ENCODE measurements at regions not wholly inside any gene's neighbourhood (a gene's known extent, or its start where the extent isn't known, plus 50 kb on each side); places are given as distances from the start of the nearest gene placed in this dataset.

GRCh38 chr2:8196316-8196715, 485.5 kb upstream of the ID2 start:
- no peak for DNase-seq (ENCODE audit: low read depth, low spot score)
- H3K4me1 ChIP-seq (ENCODE audit: insufficient read depth, insufficient read length): peaks cover 2% of the 10 kb centered on the region
- no peaks in the 10 kb centered on the region for H3K36me3 ChIP-seq (ENCODE audit: insufficient read depth, insufficient read length, low read length)
- TF ChIP-seq ZNF274 (IDR thresholded peaks at IDR 0.05; ENCODE audit: low read depth, low read length) (no peak), YY1 (IDR thresholded peaks at IDR 0.05; ENCODE audit: insufficient read depth, insufficient read length) (no peak), SUZ12 (IDR thresholded peaks at IDR 0.05; ENCODE audit: extremely low read depth, insufficient read depth, insufficient read length) (no peak)
- no peaks in the 10 kb centered on the region for H3K9me3 ChIP-seq (ENCODE audit: insufficient read depth, low read length)
- no peak overlapping the region for H3K9ac ChIP-seq (ENCODE audit: insufficient read length, low read depth)
- no peaks in the 10 kb centered on the region for H3K27me3 ChIP-seq (ENCODE audit: insufficient read depth, insufficient read length)
- no peak overlapping the region for H3K4me3 ChIP-seq (ENCODE audit: insufficient read length, low read depth)

- Histone ChIP-seq H3K9ac (ENCODE audit: insufficient read length, low read depth) (no peak overlapping the region), H3K4me3 (ENCODE audit: insufficient read length, low read depth) (no peak overlapping the region), H3K27me3 (ENCODE audit: insufficient read depth, insufficient read length) (no peaks in the 10 kb centered on the region), H3K9me3 (ENCODE audit: insufficient read depth, low read length) (no peaks in the 10 kb centered on the region), H3K36me3 (ENCODE audit: insufficient read depth, insufficient read length, low read length) (no peaks in the 10 kb centered on the region), H3K4me1 (ENCODE audit: insufficient read depth, insufficient read length) (peaks cover 2% of the 10 kb centered on the region)
- no peak for DNase-seq (ENCODE audit: low read depth, low spot score)
- TF ChIP-seq SUZ12 (IDR thresholded peaks at IDR 0.05; ENCODE audit: extremely low read depth, insufficient read depth, insufficient read length) (no peak), YY1 (IDR thresholded peaks at IDR 0.05; ENCODE audit: insufficient read depth, insufficient read length) (no peak), ZNF274 (IDR thresholded peaks at IDR 0.05; ENCODE audit: low read depth, low read length) (no peak)
Measured at GRCh38 chr2:8197101-8197500, 484.8 kb upstream of the ID2 start.

GRCh38 chr2:8197825-8198224, 484.0 kb upstream of the ID2 start:
- no peak overlapping the region for H3K4me3 ChIP-seq (ENCODE audit: insufficient read length, low read depth)
- peaks cover 2% of the 10 kb centered on the region for H3K4me1 ChIP-seq (ENCODE audit: insufficient read depth, insufficient read length)
- H3K36me3 ChIP-seq (ENCODE audit: insufficient read depth, insufficient read length, low read length): no peaks in the 10 kb centered on the region
- no peak for DNase-seq (ENCODE audit: low read depth, low spot score)
- no peaks in the 10 kb centered on the region for H3K27me3 ChIP-seq (ENCODE audit: insufficient read depth, insufficient read length)
- H3K9ac ChIP-seq (ENCODE audit: insufficient read length, low read depth): no peak overlapping the region
- no peaks in the 10 kb centered on the region for H3K9me3 ChIP-seq (ENCODE audit: insufficient read depth, low read length)
- TF ChIP-seq YY1 (IDR thresholded peaks at IDR 0.05; ENCODE audit: insufficient read depth, insufficient read length): no peak
- TF ChIP-seq ZNF274 (IDR thresholded peaks at IDR 0.05; ENCODE audit: low read depth, low read length): no peak

GRCh38 chr2:8198766-8199382, 483.0 kb upstream of the ID2 start:
- no peaks in the 10 kb centered on the region for H3K36me3 ChIP-seq (ENCODE audit: insufficient read depth, insufficient read length, low read length)
- H3K27me3 ChIP-seq (ENCODE audit: insufficient read depth, insufficient read length): no peaks in the 10 kb centered on the region
- no peak for DNase-seq (ENCODE audit: low read depth, low spot score)
- no peak overlapping the region for H3K4me3 ChIP-seq (ENCODE audit: insufficient read length, low read depth)
- no peak for TF ChIP-seq ZNF274 (IDR thresholded peaks at IDR 0.05; ENCODE audit: low read depth, low read length)
- H3K4me1 ChIP-seq (ENCODE audit: insufficient read depth, insufficient read length): no peaks in the 10 kb centered on the region
- no peak overlapping the region for H3K9ac ChIP-seq (ENCODE audit: insufficient read length, low read depth)
- no peaks in the 10 kb centered on the region for H3K9me3 ChIP-seq (ENCODE audit: insufficient read depth, low read length)

DNA sequence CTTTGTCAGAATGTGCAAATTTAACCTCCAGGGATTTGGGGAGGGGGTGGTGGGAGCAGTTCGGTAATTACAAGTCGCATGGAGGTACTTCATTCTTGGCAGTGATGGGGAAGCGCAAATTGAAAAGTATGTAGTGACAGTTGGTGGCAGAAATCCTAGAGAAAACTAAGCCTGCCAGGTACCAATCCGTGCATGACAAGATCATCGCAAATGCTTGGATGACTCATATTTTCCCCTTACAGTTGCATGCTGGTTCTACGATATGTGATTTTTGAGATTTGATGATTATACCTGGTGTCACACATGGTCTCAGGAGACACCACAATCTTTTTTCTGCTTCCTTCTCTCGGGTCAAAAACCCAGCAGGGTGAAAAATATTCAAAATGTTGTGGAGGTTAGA, 479.7 kb upstream of the ID2 start:
- TF ChIP-seq YY1 (IDR thresholded peaks at IDR 0.05; ENCODE audit: insufficient read depth, insufficient read length) (no peak), ZNF274 (IDR thresholded peaks at IDR 0.05; ENCODE audit: low read depth, low read length) (no peak), SUZ12 (IDR thresholded peaks at IDR 0.05; ENCODE audit: extremely low read depth, insufficient read depth, insufficient read length) (no peak)
- no peak overlapping the region for H3K9ac ChIP-seq (ENCODE audit: insufficient read length, low read depth)
- no peaks in the 10 kb centered on the region for H3K27me3 ChIP-seq (ENCODE audit: insufficient read depth, insufficient read length)
- no peak overlapping the region for H3K4me3 ChIP-seq (ENCODE audit: insufficient read length, low read depth)
- no peaks in the 10 kb centered on the region for H3K4me1 ChIP-seq (ENCODE audit: insufficient read depth, insufficient read length)
- no peak for DNase-seq (ENCODE audit: low read depth, low spot score)
- no peaks in the 10 kb centered on the region for H3K36me3 ChIP-seq (ENCODE audit: insufficient read depth, insufficient read length, low read length)
- peaks cover under 1% of the 10 kb centered on the region; the same call in 1 of the 2 replicates for H3K9me3 ChIP-seq (ENCODE audit: insufficient read depth, low read length)

GRCh38 chr2:8203364-8203763, 478.5 kb upstream of the ID2 start:
- TF ChIP-seq SUZ12 (IDR thresholded peaks at IDR 0.05; ENCODE audit: extremely low read depth, insufficient read depth, insufficient read length): no peak
- H3K9ac ChIP-seq (ENCODE audit: insufficient read length, low read depth): no peak overlapping the region
- H3K27me3 ChIP-seq (ENCODE audit: insufficient read depth, insufficient read length): no peaks in the 10 kb centered on the region
- peaks cover 8% of the 10 kb centered on the region for H3K9me3 ChIP-seq (ENCODE audit: insufficient read depth, low read length)
- DNase-seq (ENCODE audit: low read depth, low spot score): no peak
- H3K36me3 ChIP-seq (ENCODE audit: insufficient read depth, insufficient read length, low read length): no peaks in the 10 kb centered on the region
- H3K4me1 ChIP-seq (ENCODE audit: insufficient read depth, insufficient read length): no peaks in the 10 kb centered on the region
- H3K4me3 ChIP-seq (ENCODE audit: insufficient read length, low read depth): no peak overlapping the region

DNA sequence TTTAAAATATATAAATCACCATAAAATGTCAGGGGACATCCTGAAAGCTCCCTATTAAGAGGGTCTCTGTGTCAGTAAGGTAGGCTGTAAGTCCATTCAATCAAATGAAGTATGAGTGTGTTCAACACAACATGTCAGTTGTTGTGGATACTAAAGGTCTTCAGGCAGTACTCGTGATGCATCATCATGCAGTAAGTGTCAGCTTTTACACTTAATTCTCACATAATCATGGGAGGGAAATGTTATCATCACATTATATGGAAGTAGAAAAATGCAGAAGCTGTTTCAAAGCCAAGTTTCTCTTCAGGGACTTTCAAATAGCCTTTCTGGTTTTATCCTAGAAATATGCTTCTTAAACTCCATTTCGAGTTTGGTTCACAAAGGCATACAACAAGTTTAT, 477.1 kb upstream of the ID2 start:
- Histone ChIP-seq H3K36me3 (ENCODE audit: insufficient read depth, insufficient read length, low read length) (no peaks in the 10 kb centered on the region), H3K9ac (ENCODE audit: insufficient read length, low read depth) (no peak overlapping the region), H3K4me1 (ENCODE audit: insufficient read depth, insufficient read length) (no peaks in the 10 kb centered on the region), H3K9me3 (ENCODE audit: insufficient read depth, low read length) (peaks cover 13% of the 10 kb centered on the region), H3K27me3 (ENCODE audit: insufficient read depth, insufficient read length) (no peaks in the 10 kb centered on the region), H3K4me3 (ENCODE audit: insufficient read length, low read depth) (no peak overlapping the region)
- no peak for TF ChIP-seq SUZ12 (IDR thresholded peaks at IDR 0.05; ENCODE audit: extremely low read depth, insufficient read depth, insufficient read length)
- no peak for TF ChIP-seq YY1 (IDR thresholded peaks at IDR 0.05; ENCODE audit: insufficient read depth, insufficient read length)
- no peak for TF ChIP-seq ZNF274 (IDR thresholded peaks at IDR 0.05; ENCODE audit: low read depth, low read length)
- no peak for DNase-seq (ENCODE audit: low read depth, low spot score)

DNA sequence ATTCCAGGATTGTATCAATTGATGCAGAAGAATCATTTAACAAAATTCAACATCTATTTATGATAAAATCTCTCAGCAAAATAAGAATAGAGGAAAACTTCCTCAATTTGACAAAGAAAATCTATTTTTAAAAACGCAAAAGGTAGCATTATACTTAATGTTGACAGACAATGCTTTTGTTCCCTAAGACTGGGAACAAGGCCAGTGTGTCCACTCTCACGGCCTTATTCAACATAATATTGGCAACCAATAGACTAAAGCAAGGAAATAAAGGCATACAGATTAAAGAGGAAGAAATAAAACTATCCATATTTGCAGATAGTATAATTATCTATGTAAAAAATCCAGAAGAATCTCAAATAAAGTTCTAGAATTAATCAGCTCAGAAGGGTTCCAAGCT, 472.4 kb upstream of the ID2 start:
- peaks cover 20% of the 10 kb centered on the region for H3K9me3 ChIP-seq (ENCODE audit: insufficient read depth, low read length)
- no peaks in the 10 kb centered on the region for H3K4me1 ChIP-seq (ENCODE audit: insufficient read depth, insufficient read length)
- DNase-seq (ENCODE audit: low read depth, low spot score): no peak
- H3K36me3 ChIP-seq (ENCODE audit: insufficient read depth, insufficient read length, low read length): no peaks in the 10 kb centered on the region
- H3K4me3 ChIP-seq (ENCODE audit: insufficient read length, low read depth): no peak overlapping the region
- TF ChIP-seq YY1 (IDR thresholded peaks at IDR 0.05; ENCODE audit: insufficient read depth, insufficient read length) (no peak), ZNF274 (IDR thresholded peaks at IDR 0.05; ENCODE audit: low read depth, low read length) (no peak), SUZ12 (IDR thresholded peaks at IDR 0.05; ENCODE audit: extremely low read depth, insufficient read depth, insufficient read length) (no peak)
- no peak overlapping the region for H3K9ac ChIP-seq (ENCODE audit: insufficient read length, low read depth)
- H3K27me3 ChIP-seq (ENCODE audit: insufficient read depth, insufficient read length): no peaks in the 10 kb centered on the region

All from NT2/D1 (cell line).